KG1 (cell line): ENCODE measurements at regions not wholly inside any gene's neighbourhood (a gene's known extent, or its start where the extent isn't known, plus 50 kb on each side); places are given as distances from the start of the nearest gene placed in this dataset.
"Not testable (repeated sequence)": the region's sequence is repeated elsewhere in the genome, so short reads cannot be mapped to it uniquely, and the experiment has no call there.

Experiments
- DNase-seq: peaks from one replicate; lab custom pipeline; 2025; lab: John Stamatoyannopoulos, UW

DNA sequence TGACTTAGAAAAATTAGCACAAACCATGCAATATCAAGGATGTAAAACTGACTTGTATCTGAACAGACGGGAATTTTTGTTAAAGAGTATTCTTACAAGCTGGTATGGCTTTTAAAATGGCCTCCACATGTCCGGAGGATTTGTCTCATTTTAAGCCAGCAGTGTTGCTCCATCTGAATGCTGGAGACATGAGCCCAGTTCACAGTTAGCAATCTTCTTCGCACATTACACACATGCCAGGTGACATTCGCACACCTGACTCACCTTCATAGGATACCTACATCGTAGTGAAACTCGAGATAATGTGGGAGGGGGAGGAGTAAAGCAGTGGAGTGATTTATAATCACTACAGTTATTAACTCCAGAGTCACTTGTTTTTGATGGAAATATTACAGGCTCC lies 231.8 kb upstream of the RBBP8 start:
- DNase-seq = no peak

DNA sequence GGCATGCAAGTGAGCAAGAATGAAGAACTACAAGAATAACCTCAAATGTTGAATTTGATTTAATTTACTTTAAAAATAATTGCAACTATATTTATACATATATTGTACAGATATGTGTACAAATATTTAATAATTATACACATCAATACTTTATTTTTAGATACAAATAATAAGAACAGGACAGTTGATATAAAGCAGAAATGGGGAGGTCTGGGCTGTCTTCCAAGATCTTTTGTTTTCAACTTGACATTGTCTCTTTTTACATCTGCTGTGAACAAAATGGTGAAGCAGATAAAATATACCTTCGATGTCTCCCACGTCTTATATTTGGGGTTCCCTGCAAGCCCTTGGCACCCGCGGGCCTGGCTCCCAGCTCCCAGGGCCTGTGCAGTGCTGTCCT lies 231.3 kb upstream of the RBBP8 start:
- DNase-seq = no peak

DNA sequence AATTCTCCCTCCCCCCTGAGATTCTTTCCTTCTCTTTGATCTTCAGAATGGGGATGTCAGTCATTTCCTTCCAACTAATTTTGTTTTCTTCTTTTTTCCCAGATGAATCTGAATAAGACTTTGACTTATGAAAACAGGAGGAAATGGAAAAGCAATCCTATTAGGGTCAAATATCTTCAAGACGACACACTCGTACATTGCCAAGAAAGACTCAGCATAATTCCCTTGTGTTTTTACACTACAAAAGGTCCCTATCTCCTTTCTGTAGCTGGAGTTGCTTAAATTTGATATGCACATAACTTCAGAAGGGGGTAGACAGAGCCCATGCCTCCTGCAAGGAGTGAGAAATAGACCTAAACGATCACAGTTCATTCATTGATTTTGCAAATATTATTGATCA lies 230.3 kb upstream of the RBBP8 start:
- DNase-seq = no peak

DNA sequence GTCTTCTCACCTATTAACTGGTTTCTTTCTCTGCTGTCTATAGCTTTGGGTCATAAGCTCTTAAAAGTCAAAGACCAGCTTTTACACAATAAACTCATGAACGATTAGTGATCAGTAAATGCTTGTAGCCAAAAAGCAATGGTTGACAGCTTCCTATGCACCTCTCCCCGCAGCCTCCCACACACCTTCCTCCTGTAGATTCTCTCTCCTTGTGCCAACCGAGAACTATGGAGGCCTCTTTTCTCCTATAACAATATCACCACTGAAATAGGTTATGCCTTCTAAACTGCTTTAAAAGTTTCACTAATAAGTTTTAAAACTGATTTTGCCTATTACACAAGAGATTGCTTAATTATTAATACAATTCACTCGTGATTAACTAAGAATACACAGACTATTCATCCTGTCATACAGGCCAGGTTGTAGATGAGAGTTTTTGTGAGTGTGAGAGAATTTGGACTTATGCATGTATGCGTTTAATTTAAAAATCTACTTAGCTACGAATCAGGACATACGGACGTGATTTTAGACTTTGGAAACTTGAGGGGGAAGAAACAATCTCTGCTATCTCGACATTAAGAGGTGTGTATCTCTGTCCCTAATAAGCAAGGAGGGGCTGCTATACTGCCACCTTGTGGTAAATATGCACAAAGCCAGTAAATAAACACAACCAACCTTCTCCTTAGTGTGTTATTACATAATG lies 229.1 kb upstream of the RBBP8 start:
- DNase-seq = no peak

DNA sequence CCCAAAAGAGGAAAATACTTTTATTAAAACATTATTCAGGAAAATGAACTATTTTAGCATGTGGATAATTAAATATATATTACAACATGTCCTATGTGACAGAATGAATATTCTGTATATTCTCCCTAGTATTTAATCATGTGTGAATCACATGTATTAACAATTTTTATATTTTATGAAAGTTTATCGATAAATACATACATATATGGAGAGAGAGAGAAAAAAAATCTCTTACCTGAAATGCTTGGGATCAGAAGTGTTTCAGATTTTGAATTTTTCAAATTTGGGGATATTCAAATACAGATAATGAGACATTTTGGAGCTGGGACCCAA lies 228.6 kb upstream of the RBBP8 start:
- no peak for DNase-seq

DNA sequence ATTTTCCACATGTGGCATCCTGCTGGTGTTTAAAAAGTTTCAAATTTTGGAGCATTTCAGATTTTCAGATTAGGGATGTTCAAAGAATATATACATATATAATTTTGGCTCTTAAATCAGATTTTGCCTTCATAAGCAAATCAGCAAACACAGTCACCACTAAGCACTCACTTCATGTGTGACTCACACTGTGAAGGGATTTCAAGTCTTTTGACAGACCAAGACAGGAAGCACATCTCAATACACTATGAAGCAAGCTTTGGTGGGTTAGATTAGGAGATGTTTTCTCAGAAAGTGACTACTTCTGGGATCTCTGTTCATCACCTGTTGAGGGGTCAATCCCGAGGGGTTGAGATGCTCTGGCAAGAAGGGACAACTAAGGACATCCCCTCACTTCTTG lies 227.8 kb upstream of the RBBP8 start:
- no peak for DNase-seq

DNA sequence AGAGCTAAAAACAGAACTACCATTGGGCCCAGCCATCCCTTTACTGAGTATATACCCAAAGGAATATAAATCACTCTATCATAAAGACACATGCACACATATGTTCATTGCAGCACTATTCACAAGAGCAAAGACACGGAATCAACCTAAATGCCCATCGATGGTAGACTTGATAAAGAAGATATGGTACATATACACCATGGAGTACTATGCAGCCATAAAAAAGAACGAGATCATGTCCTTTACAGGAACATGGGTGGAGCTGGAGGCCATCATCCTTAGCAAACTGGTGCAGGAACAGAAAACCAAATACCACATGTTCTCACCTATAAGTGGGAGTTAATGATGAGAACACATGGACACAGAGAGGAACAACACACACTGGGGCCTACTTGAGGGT lies 227.1 kb upstream of the RBBP8 start:
- not testable (repeated sequence) for DNase-seq

DNA sequence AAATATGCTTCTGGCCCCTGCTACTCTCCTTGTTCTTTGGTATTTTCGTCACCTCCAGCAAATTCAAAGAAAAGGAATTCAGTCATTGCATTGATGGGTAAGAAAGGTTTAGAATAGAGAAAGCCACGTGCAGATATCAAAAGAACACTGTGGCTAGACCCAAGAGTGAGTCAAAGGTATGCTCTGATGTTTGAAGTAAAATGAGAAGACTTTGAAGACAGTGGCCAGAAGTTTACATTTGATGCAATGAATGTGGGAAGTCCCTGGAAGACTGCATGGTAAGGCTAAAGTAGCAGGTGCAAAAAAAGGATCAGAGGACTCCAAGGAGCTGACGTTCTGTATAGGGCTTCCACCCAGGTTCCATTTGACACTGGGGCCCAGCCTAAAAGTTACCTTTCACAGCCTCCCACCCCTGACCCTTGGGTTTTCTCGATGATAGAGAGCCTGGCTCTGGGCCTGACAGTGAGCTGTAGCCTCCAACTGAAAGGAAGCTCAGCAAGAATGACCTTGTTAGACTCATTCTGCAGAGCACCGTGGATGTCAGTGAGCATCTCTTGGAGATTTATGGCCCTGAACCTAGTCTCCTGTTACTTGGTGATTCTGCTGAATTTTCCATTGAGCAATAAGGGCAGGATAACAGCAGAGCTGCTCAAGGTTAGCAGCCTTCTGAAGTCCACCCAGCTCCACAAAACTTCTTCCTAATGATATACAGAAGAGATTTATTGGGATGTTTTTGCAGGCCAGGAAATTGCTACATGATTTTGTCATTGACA lies 223.7 kb upstream of the RBBP8 start:
- no peak for DNase-seq

DNA sequence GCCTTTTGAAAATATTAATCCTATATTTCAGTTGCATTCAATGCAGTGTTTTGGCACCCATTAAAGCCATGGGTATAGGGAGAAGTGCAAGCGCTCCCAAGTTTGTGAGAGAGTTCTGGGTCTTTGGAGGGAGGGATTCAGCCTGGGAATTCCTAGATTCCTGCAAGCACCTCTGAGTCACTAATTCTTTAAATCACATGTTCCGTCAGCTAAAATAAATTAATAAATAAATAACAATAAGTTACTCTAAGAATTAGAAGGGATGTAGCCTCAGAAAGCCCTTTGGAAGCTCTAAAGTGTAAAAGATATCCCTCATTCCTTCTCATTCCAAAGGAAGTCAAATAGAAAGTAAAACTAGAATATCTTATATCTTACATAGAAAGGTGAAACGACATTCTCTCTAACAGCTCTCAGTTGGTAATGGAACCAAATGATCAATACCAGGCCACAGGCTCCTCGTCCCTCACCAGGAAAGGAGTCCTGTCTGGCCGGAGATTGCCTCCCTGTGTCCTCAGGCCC lies 222.4 kb upstream of the RBBP8 start:
- no peak for DNase-seq

DNA sequence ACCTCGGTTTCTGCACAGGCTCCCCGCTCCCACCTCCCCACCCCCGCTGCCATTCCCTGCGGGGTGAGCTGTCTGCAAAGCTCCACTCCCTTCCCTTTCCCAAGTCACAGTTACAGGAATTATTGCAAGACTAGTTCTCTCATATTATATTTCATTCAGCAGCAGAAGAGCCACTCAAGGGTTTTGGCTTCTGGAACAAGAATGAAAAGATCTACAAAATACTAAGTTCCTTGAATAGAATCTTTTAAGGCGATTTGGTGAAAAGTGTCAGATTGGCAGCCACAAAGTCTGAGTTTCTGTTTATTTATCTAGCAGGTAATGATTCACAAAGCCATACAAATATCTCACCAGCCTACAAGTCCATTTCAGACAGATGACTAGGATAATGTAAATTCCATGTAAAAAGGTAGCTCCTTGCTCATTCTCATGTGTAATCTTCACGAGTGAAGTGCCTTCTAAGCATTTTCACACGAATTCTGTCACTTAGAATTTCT lies 221.9 kb upstream of the RBBP8 start:
- no peak for DNase-seq

DNA sequence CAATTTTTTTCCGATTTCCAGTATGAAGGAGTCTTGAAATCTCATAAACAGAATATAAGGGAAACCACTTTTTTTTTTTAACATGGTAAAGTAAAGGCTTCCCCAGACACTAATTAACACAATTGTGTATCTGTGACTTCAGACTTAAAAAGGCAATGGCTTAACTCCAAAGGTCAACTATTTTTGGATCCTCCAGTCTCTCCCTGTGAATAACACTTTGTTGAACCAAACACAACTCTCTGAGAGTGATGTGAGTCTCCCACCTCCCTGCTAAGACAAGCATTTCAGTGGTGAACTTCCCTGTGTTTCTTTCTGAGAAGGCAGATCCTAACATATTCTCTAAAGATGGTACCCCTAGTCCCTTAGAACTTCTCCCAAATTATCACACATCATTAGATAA lies 219.6 kb upstream of the RBBP8 start:
- DNase-seq = no peak

DNA sequence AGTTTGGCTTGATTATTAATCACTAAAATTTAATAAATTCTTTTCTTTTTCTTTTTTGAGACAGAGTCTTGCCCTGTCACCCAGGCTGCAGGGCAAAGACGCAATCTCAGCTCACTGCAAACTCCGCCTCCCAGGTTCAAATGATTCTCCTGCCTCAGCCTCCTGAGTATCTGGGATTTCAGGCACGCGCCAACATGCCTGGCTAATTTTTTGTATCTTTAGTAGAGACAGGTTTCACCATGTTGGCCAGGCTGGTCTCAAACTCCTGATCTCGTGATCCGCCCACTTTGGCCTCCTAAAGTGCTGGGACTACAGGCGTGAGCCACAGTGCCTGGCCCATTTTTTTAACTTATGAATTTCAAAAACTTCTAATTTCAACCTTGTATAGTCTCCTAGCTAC lies 215.6 kb upstream of the RBBP8 start:
- DNase-seq = not testable (repeated sequence)

DNA sequence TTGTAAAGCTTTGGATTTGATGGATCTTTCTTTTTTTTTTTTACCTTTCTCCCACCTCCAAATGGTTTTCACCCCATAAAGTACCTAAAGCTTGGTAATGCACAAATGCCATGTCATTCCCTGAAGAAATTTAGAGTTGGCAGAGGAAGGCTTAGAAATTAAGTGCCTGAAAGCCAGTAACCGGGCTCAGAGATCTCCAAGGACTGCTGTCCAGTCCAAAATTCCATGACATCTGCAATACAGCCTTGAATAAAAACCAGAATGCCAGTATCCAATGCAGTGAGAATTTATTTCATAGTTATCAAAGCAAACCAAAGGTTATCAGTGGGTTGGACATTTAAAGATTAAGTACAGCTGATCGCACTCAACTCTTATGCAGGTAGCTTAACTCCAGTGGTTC lies 209.9 kb upstream of the RBBP8 start:
- no peak for DNase-seq

DNA sequence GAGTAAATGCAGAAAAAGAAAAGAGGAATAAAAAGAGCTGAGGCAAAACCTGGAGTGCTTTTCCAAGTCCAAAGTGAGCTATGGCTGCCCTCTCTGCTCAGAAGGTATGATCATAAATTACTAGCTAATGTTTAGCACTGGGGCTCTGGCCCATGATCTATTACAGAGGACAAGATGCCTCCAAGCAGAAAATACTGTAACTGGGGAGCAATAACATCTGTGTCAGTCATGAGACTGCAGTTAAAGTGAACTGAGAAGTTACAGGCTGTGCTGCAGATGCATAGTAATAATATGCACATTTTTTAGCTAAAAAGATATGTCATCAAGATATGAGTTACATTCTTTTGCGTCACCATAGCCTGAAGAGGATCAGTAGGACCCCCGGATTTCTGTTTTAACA lies 209.4 kb upstream of the RBBP8 start:
- DNase-seq = no peak

DNA sequence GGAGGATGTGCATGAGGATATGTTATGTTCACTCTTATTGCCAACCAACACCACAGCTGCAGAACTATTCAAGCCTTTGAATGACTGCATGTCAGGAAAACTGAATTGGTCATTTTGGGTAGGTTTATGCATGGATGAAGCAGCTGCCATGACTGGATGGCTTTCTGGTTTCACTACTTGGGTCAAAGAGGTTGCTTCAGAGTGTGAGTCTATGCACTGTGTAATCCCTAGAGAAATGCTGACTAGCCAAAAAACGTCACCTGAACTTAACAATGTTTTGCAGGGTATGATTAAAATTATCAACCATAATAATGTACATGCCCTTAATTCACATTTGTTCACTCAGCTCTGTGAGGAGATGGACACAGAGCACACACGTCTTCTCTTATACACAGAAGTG lies 206.7 kb upstream of the RBBP8 start:
- no peak for DNase-seq

DNA sequence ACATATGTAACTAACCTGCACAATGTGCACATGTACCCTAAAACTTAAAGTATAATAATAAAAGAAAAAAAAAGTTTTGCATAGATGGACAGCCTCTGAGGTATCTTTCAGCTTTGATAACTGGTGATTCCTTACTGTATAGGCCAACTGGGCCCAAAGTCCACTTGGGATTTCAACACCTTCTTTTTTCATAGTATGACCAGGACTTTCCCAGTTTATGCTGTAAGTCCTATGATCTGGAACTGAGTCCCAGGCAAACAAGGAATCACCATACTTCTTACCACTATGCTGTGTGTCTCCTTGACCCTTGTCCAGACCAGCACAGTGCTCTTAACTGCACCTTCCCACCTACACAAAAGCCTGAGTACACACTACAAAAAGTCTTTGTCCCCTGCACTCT lies 205.1 kb upstream of the RBBP8 start:
- no peak for DNase-seq

DNA sequence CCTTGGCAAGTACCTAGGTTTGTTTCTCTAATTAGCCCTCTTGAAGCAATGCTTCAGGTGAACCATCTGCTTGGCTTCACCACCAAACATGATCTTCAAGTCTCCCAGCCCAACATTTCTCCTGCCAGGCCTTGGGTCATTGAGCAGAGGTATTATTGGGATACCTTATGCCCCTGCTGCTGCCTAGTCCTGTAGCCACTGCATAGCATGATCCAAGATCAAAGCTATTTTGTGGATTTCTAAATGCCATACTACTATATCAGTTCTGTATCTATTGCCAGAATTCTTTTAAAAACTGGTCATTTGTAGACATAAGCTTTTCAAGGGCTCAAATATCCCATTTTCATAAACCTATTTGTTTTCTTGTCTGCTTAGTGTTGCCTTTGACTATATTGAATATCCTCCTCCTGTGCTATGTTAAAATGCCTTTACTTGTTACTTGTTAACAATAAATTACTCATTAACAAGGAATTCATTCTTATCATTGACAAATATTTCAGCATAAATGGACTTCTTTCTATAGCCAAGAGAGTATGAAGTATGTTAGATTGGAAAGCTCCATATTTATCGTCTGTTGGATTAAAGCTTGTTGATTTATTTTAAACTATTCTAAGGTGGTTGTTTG lies 204.5 kb upstream of the RBBP8 start:
- DNase-seq = no peak

DNA sequence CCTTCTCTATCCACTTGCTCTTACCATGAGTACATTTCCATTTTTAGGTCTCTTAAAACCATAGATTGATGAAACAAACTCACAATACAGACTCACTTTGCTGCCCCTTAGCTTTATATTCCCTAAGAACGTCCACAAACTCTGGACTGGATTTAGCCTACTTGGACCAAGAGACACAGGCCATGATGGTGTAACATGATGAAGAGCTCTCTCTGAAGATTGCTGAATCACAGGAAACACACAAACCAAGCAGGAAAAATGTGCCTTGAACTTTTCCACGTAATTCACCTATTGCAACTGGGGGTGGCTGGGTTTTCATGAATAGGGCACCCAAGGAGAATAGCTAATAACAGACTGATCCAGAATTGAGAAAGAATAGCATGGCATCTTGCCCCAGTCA lies 201.7 kb upstream of the RBBP8 start:
- DNase-seq = no peak

DNA sequence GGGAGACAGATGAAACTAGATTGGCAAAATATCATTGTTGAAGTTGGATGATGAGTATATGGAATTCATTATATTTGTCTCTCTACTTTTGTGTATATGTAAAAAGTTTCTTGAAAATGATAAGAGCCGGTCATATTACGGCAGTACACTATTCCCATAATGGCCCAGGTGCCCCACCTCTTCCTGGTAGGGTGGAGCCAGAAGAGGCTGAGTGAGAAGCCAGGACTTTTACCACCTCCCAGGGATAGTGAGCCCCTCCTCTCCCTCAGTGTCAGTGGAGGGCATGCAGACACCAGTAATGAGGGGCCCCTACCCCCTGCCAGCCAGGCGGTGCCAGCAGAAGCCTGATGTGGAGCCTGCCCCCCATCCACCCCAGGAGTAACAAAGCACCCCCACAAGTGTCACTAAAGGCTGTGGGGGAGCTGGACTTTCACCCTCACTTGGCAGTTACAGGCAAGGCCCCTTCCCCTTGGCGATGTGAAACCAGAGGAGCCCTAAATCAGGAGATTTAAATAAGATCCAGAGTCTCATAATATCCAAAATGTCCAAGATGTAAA lies 198.9 kb upstream of the RBBP8 start:
- no peak for DNase-seq

DNA sequence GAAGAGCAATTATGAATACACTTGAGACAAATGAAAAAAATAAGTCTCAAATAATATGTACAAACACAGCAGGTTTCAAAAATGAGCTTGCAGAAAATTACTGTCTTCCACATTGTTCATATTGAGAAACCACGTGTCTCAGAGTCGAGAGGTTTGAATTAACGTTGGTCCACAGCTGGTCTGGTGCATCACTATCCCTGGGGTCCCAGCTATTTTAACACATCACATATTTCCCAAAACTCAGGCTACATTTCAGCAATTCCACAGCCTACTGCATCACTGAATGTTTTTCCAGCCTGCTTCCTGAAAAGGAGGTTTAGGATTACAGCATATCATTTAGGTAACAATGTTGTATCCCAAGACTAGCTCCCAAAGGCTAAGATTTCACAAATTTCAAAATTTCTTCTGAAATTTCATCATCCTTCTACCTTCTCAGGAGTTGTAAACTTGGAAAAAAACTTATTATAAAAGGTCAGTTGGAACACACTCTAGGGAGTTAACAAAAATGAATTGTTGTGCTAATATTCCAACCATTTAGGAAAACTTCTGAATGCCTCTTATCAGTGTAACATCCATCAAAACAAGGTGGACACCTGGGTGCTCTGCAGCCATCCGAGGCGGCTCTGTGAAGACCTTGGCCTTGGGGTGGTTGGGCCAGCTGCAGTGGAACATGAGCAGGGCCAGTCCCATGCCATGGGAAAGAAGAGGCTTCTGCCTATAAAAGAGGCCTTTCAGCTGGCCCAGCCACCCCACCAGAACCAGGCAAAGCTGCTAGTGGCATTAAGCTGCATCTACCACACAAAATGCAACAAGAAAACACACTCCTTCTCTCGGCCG lies 198.1 kb upstream of the RBBP8 start:
- DNase-seq = no peak

DNA sequence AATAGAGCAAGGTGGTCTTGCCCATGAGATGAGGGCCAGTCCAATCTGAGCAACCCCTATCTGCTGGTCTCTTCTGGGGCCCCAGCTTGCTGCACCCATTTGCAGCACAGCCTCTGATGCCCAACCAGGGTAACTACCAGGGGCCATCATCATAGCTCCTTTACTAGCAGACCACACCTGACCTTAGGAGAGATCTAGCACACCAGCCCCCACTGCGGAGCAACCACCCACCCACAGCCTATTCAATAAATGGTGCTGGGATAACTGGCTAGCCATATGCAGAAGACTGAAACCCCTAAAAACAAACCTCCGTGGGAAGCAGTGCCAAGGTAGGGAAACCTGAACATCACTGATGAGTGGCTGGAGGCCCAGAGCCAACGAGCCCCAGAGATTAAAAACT lies 196.1 kb upstream of the RBBP8 start:
- DNase-seq = no peak

DNA sequence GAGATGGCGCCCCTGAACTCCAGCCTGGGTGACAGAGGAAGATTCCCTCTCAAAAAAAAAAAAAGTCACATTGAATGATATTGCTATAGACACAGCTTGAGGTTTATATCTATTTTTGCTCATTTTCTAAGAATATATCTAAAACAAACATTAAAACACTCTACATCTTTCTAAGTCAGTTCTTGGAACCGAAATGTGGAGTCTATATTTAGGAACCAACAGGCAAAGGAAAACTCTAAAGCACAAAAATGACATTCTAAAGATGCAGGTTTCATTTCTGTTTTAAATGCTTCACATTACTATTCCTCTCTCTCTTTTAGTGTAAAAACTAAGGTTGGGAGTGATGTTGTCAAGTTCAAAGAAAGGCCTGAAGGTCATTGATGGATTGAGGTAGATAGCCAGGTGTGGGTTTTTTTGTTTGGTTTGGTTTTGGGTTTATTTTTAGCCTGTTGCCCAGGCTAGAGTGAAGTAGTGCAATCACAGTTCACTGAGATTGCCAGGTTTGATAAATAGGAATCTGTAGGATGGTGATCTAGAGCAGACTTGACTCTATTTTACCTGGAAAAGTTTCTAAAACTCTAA lies 194.0 kb upstream of the RBBP8 start:
- DNase-seq = no peak
